B cell (primary cell): ENCODE measurements at regions not wholly inside any gene's neighbourhood (a gene's known extent, or its start where the extent isn't known, plus 50 kb on each side); places are given as distances from the start of the nearest gene placed in this dataset.

ENCODE experiments used
- ATAC-seq: fragments of 200-7000 bp; cut with Tn5 transposase; one replicate; pipeline ENCODE4 v1.10.0; 2021; ENCODE audit warnings: low read depth, mild to moderate bottlenecking, moderate number of reproducible peaks, moderate library complexity
- CTCF ChIA-PET: fragments of 350-600 bp; sonication (Branson Sonifier 250); formaldehyde crosslinking; loops from one replicate; lab custom pipeline; 2021; ENCODE audit warnings: antibody characterized with exemption, inconsistent platforms; lab: Charles Lee
- POLR2A ChIA-PET: fragments of 350-600 bp; sonication (Branson Sonifier 250); formaldehyde crosslinking; loops from one replicate; lab custom pipeline; 2021; ENCODE audit warnings: antibody characterized with exemption; lab: Charles Lee
- DNase-seq: peaks from one replicate; pipeline ENCODE4 v3.0.0; 2013
- H2AFZ ChIP-seq: 2 replicates; pipeline ENCODE4 v1.6.1; 2012; ENCODE audit warnings: mild to moderate bottlenecking, low read depth, low read length; ENCODE audit not compliant: insufficient read depth, poor library complexity, severe bottlenecking
- H3K27ac ChIP-seq, 2 donors: 1 replicate in 1 of 2; 2 replicates in 1 of 2; pipeline ENCODE4 v1.5.1; 2012 to 2013; ENCODE audit warnings: low read length in 2 of 2, mild to moderate bottlenecking in 2 of 2, moderate library complexity in 1 of 2
- H3K27me3 ChIP-seq, 4 experiments: fragments of 200-600 bp in 1 of 4; sonication (generic) in 1 of 4; replicated peaks in 1 of 4; 1 replicate in 2 of 4; 2 replicates in 2 of 4; pipeline versions ENCODE4 v1.6.1 to v1.7.0; 2013 to 2016; ENCODE audit warnings: low read length in 3 of 4, mild to moderate bottlenecking in 2 of 4, mixed read lengths in 1 of 4, moderate library complexity in 1 of 4; ENCODE audit not compliant: insufficient read depth in 4 of 4, control insufficient read depth in 3 of 4; ENCODE audit errors: control extremely low read depth in 1 of 4
- H3K36me3 ChIP-seq, 2 experiments: replicated peaks in 1 of 2; 1 replicate in 1 of 2; 2 replicates in 1 of 2; pipeline versions ENCODE4 v1.6.1 to v1.7.1; 2013; ENCODE audit warnings: low read length in 1 of 2; ENCODE audit not compliant: insufficient read depth in 2 of 2, control insufficient read depth in 1 of 2; ENCODE audit errors: control extremely low read depth in 1 of 2, extremely low read depth in 1 of 2
- H3K4me1 ChIP-seq, 2 donors: fragments of 200-600 bp in 1 of 2; sonication (generic) in 1 of 2; 1 replicate in 1 of 2; 2 replicates in 1 of 2; pipeline versions ENCODE4 v1.5.1 to v1.6.1; 2013 to 2017; ENCODE audit warnings: low read length in 2 of 2; ENCODE audit not compliant: control insufficient read depth in 2 of 2, insufficient read depth in 2 of 2
- H3K4me2 ChIP-seq: replicated peaks from 2 replicates; pipeline ENCODE3; 2012; ENCODE audit warnings: mild to moderate bottlenecking, low read depth, low read length; ENCODE audit not compliant: poor library complexity, severe bottlenecking
- H3K4me3 ChIP-seq, 5 experiments: fragments of 200-600 bp in 1 of 5; sonication (generic) in 1 of 5; 1 replicate in 3 of 5; 2 replicates in 2 of 5; pipeline versions ENCODE4 v1.5.1 to v1.7.0; 2011 to 2016; ENCODE audit warnings: low read length in 4 of 5, mild to moderate bottlenecking in 4 of 5, low read depth in 2 of 5, control low read depth in 1 of 5, moderate library complexity in 1 of 5; ENCODE audit not compliant: insufficient read depth in 1 of 5; ENCODE audit errors: control extremely low read depth in 1 of 5, extremely low read depth in 1 of 5
- H3K79me2 ChIP-seq: fragments of 200-600 bp; sonication (generic); one replicate; pipeline ENCODE4 v1.6.0; 2016; ENCODE audit warnings: low read length; ENCODE audit not compliant: control insufficient read depth, insufficient read depth
- H3K9ac ChIP-seq: fragments of 200-600 bp; sonication (generic); 2 replicates; pipeline ENCODE4 v1.6.1; 2017; ENCODE audit warnings: mild to moderate bottlenecking, low read length, moderate library complexity
- H3K9me3 ChIP-seq, 3 donors: one replicate each; pipeline versions ENCODE4 v1.6.1 to v1.7.1; 2013; ENCODE audit warnings: low read length in 2 of 3; ENCODE audit not compliant: control insufficient read depth in 2 of 3, insufficient read depth in 1 of 3; ENCODE audit errors: control extremely low read depth in 1 of 3
- H4K20me1 ChIP-seq: 2 replicates; pipeline ENCODE4 v1.6.0; 2012; ENCODE audit warnings: mild to moderate bottlenecking, low read length; ENCODE audit not compliant: insufficient read depth, control insufficient read depth, poor library complexity, severe bottlenecking
- H3K27ac Mint-ChIP-seq: one replicate; pipeline ENCODE4 v1.8.0; 2021; ENCODE audit warnings: mixed read lengths
- H3K27me3 Mint-ChIP-seq: one replicate; pipeline ENCODE4 v1.8.0; 2021; ENCODE audit warnings: mixed read lengths
- H3K4me1 Mint-ChIP-seq: one replicate; pipeline ENCODE4 v1.8.0; 2021; ENCODE audit warnings: mixed read lengths
- H3K4me3 Mint-ChIP-seq: one replicate; pipeline ENCODE4 v1.8.0; 2021; ENCODE audit warnings: mixed read lengths
- H3K9me3 Mint-ChIP-seq: one replicate; pipeline ENCODE4 v1.8.0; 2022; ENCODE audit warnings: mixed read lengths; ENCODE audit not compliant: insufficient read depth
- EZH2 ChIP-seq: IDR thresholded peaks from 2 replicates; pipeline ENCODE4 v1.6.1; 2012; ENCODE audit warnings: borderline replicate concordance, low read depth, mild to moderate bottlenecking, moderate library complexity, low read length; ENCODE audit not compliant: insufficient read depth, poor library complexity, severe bottlenecking
- WGBS: methylation state at CpG from one replicate; pipeline ENCODE4 v1.1.5; 2013; ENCODE audit warnings: missing lambda C conversion rate; ENCODE audit not compliant: insufficient coverage; 5-methylcytosine and 5-hydroxymethylcytosine counted together
- intact Hi-C: fragments of 100-400 bp; cut with micrococcal nuclease; formaldehyde crosslinking; loops from one replicate; pipeline ENCODE4 v1.10.0; 2022
- TF ChIP-seq, protein P1 (sequence below): fragments of 200-600 bp; IDR thresholded peaks from one replicate; pipeline ENCODE4 v1.8.0; 2022; ENCODE audit warnings: antibody characterized with exemption, mild to moderate bottlenecking

DNA sequence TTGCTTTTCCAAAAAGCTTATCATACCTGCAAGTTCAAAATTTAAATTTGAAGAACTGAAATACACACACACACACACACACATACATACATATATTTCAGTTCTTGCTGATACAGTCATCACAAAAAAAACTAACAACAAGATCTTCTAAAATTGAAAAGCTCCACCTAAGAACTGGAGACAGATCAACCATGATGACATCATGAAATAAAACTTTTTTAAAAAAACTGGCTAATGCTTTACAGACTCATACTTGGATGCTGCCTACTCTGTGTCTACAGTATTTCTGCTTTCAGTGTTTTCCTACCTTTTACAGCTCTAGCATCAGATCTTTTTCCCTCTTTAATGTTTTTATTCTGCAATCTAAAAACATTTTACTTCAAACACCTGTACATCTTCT is 261.4 kb downstream of the DIO2 start:
- Mint-ChIP-seq H3K4me1 (no peaks in the 10 kb centered on the region), H3K4me3 (no peak overlapping the region), H3K9me3 (peaks cover 7% of the 10 kb centered on the region), H3K27me3 (no peaks in the 10 kb centered on the region), H3K27ac (no peak overlapping the region)
- Histone ChIP-seq H3K27ac (no peak overlapping the region), H3K4me1 (no peaks in the 10 kb centered on the region), H3K4me2 (no peak overlapping the region), H4K20me1 (no peaks in the 10 kb centered on the region), H3K27me3 (no peaks in the 10 kb centered on the region), H3K36me3 (no peaks in the 10 kb centered on the region), H3K79me2 (no peaks in the 10 kb centered on the region), H3K4me3 (no peak overlapping the region), H3K9me3 (peaks cover 0 to 11% (median 0%) of the 10 kb centered on the region in 3 donors), H2AFZ (no peak overlapping the region), H3K9ac (no peak overlapping the region)
- ChIA-PET CTCF (no interaction called here), POLR2A (no interaction called here)
- ATAC-seq (no peak), DNase-seq (no peak)
- intact Hi-C loops, result no loop called here
- no peak for TF ChIP-seq EZH2
- TF ChIP-seq, protein P1, sequence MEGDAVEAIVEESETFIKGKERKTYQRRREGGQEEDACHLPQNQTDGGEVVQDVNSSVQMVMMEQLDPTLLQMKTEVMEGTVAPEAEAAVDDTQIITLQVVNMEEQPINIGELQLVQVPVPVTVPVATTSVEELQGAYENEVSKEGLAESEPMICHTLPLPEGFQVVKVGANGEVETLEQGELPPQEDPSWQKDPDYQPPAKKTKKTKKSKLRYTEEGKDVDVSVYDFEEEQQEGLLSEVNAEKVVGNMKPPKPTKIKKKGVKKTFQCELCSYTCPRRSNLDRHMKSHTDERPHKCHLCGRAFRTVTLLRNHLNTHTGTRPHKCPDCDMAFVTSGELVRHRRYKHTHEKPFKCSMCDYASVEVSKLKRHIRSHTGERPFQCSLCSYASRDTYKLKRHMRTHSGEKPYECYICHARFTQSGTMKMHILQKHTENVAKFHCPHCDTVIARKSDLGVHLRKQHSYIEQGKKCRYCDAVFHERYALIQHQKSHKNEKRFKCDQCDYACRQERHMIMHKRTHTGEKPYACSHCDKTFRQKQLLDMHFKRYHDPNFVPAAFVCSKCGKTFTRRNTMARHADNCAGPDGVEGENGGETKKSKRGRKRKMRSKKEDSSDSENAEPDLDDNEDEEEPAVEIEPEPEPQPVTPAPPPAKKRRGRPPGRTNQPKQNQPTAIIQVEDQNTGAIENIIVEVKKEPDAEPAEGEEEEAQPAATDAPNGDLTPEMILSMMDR, result no peak

DNA sequence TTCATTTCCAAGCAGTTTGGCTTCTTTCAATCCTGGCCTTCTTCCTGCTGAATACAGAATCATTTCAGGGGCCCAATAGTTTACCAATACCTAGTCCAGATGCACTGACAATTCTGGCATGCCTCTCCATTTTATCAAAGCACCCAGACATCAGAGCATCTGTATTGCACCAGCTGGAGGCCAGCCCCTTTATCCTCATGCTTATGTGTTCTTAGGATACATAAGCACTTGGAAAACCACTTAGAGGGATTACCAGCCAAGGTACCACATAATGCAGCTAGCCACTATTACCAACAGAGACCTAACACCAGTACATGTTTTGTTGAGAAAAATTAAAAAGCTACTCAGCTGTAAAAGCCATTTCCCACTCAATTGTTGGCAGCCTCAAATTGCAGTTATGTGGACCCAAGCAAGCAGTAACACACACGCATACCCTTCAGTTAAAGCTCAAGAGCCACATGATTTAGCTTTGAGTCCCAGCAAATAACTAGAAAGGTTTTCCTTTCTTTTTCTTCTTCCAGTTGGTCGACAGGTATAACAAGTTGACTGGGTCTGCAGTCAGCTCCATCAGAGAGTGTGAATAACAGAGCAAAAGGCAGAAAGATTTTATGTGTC is 263.8 kb downstream of the DIO2 start:
- H3K4me1 Mint-ChIP-seq, result no peaks in the 10 kb centered on the region
- WGBS, result 100% methylated on average over 1 of the region's 2 CpGs
- ChIA-PET CTCF (no interaction called here), POLR2A (no interaction called here)
- no peak overlapping the region for H3K27ac Mint-ChIP-seq
- no peak for TF ChIP-seq EZH2
- TF ChIP-seq, protein P1, result no peak
- Histone ChIP-seq H3K36me3 (no peaks in the 10 kb centered on the region), H3K79me2 (no peaks in the 10 kb centered on the region), H3K27me3 (no peaks in the 10 kb centered on the region), H3K4me2 (no peak overlapping the region), H3K9me3 (peaks cover 0 to 3% (median 0%) of the 10 kb centered on the region in 3 donors), H3K9ac (no peak overlapping the region), H3K27ac (no peak overlapping the region), H4K20me1 (no peaks in the 10 kb centered on the region), H3K4me1 (no peaks in the 10 kb centered on the region), H3K4me3 (no peak overlapping the region), H2AFZ (no peak overlapping the region)
- DNase-seq (no peak), ATAC-seq (no peak)
- peaks cover 7% of the 10 kb centered on the region for H3K9me3 Mint-ChIP-seq
- H3K27me3 Mint-ChIP-seq, result no peaks in the 10 kb centered on the region
- H3K4me3 Mint-ChIP-seq, result no peak overlapping the region
- intact Hi-C loops, result no loop called here
